ENCODE measurements at regions not wholly inside any gene's neighbourhood (a gene's known extent, or its start where the extent isn't known, plus 50 kb on each side); places are given as distances from the start of the nearest gene placed in this dataset.

DNA sequence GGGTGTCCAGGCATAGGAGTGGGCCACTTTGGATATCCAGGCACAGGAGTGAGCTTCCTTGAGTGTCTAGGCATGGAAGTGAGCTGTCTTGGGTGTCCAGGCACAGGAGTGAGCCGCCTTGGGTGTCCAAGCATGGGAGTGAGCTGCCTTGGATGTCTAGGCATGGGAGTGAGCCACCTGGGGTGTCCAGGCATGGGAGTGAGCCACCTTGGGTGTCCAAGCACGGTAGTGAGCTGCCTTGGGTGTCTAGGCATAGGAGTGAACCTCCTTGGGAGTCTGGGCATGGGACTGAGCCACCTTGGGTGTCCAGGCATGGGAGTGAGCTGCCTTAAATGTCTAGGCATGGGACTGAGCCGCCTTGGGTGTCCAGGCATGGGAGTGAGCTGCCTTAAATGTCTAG lies 146.3 kb downstream of the C1orf94 start:
- TF ChIP-seq, protein P1, sequence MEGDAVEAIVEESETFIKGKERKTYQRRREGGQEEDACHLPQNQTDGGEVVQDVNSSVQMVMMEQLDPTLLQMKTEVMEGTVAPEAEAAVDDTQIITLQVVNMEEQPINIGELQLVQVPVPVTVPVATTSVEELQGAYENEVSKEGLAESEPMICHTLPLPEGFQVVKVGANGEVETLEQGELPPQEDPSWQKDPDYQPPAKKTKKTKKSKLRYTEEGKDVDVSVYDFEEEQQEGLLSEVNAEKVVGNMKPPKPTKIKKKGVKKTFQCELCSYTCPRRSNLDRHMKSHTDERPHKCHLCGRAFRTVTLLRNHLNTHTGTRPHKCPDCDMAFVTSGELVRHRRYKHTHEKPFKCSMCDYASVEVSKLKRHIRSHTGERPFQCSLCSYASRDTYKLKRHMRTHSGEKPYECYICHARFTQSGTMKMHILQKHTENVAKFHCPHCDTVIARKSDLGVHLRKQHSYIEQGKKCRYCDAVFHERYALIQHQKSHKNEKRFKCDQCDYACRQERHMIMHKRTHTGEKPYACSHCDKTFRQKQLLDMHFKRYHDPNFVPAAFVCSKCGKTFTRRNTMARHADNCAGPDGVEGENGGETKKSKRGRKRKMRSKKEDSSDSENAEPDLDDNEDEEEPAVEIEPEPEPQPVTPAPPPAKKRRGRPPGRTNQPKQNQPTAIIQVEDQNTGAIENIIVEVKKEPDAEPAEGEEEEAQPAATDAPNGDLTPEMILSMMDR (IDR thresholded peaks at IDR 0.05; ENCODE audit: low read length), result no peak
- TF ChIP-seq EZH2 (IDR thresholded peaks at IDR 0.05; ENCODE audit: borderline replicate concordance, low read length), result no peak
